Right lung (tissue), 2 donors: ENCODE measurements at regions not wholly inside any gene's neighbourhood (a gene's known extent, or its start where the extent isn't known, plus 50 kb on each side); places are given as distances from the start of the nearest gene placed in this dataset.
"Not testable (repeated sequence)": the region's sequence is repeated elsewhere in the genome, so short reads cannot be mapped to it uniquely, and the experiment has no call there.

Experiments
- DNase-seq, 2 donors: peaks; one replicate each; pipeline ENCODE4 v3.0.0-alpha.2; 2013

DNA sequence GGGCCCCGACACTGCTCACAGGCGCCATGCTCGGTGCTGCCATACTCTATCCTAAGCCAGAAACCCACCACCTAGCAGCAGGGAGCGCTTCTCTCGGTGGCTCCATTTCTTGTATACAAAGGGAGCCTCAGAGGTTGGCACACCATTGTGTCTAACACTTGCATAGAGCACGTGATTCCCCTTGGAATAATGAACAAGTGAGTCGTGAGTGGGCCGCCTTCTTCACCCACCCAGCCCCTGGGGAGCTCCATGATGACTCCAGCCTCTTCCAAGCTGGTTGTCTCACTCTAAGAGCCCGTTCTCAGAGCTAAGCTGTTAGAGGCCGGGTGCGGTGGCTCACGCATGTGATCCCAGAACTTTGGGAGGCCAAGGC is 82.3 kb upstream of the ZNF469 start:
- DNase-seq = no peak

DNA sequence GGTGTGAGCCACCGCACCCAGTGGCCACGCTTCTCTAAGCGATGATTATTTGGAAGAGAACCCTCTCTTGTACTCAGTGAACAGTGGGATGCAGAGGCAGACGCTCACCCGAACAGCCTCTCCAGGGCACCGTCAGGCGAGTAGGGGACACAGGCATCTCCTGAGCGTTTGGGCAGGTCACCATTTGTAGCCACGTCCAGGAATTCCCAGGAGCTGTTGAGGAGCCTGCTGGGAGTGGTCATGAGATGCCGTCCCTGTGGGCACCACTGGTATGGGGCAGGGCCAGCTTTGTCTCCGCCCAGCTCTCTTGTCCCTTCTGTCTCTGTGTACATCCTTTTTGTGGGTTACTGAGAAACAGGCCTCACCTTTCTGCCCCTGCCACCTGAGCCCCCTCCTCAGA is 81.3 kb upstream of the ZNF469 start:
- DNase-seq = no peak

DNA sequence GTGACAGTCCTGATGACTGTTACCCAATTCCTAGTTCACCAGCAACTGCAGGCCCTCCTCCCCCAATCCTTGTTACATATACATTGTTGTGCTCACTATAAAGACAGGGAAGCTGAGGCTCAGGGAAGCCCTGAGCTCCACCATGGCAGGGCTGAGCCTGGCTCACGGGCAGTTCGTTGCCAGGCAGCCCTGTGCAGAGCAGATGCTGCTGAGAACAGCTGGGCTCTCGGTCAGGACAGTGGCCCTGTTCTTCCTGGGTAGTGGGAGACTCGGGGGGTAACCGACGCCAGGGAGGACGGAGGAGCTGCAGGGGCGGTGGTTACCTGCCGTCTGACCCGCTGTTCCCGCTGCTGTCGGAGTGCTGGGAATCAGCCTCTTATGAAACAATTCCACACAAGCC is 80.9 kb upstream of the ZNF469 start:
- no peak for DNase-seq

DNA sequence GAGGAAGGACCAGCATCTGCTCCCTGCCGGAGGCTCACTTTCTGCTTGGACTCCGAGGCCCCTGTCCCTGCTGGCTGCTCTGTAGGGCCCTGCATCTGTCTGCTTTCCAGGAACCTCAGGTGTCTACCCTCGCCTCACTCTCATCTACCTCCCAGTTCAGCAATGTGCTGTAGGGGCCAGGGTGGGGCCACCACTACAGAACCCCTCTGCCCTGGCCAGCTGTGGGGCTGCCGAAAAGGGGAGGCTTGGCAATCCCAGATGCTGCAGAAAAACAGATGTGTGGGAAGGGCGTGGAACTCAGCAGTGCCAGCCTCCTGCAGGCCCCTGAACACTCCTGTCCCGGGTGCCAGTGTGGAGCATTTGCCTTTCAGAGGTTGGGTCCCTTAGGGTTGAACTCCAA is 80.1 kb upstream of the ZNF469 start:
- DNase-seq = no peak

DNA sequence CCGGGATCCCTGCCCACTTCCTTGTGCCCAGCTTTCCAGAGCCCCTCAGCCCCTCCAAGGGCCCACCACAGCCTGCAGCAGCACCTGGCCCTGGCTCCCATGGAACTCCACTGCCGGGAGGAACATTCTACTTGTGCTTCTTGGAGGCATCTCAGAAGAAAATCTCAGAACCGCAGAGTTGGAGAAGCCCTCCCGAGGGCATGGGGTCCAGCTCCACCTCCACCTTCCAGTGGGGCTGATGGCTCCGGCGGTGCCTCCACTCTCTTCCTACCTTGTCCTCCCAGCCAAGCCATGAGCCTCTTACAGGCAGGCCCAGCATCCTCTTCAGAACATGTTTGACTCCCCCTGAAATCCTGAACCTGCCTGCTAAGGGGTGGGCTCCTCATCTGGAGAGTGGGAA is 79.4 kb upstream of the ZNF469 start:
- no peak for DNase-seq

DNA sequence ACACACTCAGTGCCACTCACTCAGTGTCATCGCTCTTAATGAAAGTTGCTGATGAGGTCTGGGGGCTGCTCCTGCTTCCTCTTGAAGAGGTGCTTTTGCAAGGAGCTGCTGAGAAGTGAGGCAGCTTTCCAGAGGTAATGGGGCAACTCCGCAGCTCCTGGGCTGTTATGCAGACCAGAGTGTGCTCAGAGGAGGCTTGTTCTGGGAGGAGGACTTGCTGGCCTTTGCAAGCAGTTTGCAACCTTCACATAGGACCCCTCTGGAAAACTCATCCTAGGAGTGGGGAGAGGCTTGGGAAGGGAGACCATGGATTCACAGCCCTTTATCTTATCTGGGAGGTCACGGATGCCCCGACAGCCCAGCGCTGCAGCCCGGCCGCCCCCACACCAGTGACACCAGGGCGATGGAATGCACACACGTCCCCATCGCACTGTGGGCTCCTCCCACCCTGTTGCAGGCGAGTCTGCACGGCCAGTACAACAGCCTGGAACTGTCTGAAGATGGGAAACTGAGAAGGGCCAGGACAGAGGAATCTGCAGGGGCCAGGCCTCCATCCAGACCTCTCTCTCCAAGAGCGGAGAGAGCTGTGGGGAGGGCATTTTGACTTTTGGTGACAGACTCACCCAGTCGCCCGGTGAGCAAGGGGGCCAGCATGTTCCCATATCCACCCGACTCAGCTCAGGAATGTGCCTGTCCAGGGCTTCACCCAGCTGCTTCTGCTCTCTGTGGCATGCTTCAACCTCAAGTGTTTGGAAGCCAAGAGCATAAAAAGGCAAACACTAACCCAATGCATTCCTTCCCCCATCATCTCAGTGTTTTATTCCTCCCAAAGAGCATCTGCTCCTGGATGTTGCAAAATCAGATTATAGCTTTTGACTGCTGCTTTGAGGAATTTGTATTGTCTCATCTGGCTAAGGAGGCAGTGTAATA is 78.6 kb upstream of the ZNF469 start:
- no peak for DNase-seq

DNA sequence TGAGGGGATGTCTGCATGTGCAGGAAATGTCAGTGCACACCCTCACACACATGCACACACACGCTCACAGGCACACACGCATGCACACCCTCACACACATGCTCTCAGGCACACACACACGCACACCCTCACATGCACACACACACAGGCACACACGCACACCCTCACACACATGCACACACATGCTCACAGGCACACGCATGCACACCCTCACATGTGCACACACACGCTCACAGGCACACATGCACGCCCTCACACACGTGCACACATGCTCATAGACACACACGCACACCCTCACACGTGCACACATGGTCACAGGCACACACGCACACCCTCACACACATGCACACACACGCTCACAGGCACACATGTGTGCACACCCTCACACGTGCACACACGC is 77.6 kb upstream of the ZNF469 start:
- no peak for DNase-seq

DNA sequence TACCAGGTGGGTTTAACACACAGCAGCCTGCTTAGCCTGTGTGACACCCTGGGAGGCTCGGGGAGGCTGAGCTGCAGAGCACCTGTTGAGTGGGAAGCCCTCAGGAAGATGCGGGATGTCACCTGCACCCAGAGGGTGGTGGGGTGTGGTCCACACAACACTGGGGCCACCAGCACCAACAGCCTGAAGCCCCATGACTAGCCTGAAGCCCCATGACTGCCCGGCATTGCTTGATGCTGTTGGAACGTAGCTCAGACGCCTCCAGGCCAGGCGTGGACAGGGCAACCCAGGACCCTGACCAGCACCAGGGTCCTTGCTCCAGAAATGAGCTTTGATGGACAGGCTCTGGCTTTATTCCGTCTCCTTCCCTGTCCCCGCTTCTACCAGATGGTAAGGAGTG is 76.3 kb upstream of the ZNF469 start:
- no peak for DNase-seq

DNA sequence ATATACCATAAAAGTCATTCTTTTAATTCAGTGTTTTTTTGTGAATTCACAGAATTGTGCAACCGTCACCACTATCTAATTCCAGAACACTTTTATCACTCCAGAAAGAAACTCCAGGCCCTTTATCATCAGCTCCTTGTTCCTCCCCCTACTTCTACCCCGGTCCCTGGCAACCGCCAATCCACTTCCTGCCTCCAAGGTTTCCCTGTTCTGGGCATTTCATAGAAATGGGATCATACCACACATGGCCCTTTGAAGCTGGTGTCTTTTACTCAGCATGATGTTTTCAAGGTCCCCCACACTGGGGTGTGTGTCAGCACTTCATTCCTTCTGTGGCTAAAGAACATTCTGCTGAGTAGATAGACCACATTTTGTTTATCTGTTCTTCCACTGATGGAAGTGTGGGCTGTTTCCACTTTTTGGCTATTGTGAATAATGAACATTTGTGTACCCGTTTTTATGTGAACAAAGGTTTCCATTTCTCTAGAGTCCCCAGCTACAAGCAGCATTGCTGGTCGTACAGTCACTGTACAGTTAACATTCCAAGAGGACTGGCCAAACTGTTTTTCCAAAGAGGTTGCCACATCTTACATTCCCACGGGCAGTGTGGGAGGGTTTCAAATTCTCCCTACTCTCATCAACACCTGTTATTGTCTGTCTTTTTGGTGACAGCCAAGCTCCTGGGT is 75.8 kb upstream of the ZNF469 start:
- no peak for DNase-seq

DNA sequence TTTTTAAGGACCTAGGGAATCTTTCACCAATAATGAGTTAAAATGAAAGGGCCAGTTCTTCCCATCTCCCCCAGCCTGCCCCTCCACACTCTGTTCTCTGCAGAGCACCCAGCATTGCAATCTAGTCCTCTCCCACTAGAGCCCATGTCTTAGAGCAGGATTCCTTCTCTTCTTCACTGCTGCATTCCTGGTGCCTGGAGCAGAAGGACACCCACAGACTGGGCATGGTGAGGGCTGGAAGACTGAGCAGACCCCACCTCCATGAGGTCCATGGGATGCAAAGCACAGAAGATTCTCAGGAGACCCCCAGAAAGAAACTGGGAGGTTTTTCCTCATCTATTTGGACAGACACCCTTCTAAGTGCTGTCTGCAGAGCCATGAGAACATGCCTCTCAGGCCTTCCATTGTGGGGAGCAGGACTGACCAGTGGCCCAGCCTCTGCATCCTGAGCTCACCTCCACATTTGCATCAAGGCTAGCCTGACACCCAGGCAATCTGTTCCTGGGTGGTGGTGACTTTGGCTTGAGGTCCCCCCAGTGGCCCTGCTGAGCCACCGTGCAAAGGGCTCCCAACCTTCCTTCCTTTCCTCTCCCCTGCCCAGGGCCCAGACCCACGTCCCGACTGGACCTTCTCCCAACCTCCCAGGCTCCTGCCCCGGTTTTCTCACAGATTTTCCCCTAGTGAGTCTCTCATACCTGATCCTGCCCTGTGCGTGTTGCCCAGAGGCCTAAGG is 74.2 kb upstream of the ZNF469 start:
- DNase-seq = no peak

DNA sequence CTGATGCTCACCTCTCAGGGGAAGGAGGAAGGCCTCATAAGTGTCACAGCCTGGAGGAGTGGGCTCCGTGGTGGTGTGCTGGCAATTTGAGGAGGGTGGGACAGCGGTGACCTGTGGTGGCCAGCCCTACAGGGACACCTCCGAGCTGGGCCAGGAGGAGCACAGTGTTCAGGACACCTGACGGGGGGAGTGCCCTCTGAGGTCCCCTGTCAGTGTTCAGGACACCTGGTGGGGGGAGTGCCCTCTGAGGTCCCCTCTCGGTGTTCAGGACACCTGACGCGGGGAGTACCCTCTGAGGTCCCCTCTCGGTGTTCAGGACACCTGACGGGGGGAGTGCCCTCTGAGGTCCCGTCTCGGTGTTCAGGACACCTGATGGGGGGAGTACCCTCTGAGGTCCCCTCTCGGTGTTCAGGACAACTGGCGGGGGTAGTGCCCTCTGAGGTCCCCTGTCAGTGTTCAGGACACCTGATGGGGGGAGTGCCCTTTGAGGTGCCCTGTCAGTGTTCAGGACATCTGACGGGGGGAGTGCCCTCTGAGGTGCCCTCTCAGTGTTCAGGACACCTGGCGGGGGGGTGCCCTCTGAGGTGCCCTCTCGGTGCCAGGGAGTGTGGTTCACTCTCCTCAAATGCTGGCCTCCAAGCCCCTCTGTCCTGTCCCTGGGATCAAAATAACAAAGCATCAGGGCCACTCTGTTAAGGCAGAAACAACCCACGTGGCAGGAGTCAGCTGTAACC is 73.4 kb upstream of the ZNF469 start:
- DNase-seq = no peak

DNA sequence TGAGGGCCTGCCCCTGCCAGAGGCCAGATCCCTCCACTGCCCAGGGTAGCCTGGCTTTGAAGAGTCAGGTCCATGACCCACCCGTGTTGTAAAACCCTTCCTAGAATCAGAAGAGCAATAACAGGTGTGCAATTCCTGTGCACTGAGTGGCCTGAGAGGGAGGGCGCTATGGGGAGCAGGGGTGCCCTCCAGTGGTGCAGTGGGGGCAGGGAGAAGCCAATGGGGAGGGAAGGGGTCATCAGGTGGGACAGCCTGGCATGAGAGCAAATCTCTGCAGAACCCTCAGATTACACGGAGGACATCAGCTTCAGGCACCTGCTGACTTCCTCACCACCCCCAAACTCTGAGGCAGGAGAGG is 72.9 kb upstream of the ZNF469 start:
- DNase-seq = no peak

DNA sequence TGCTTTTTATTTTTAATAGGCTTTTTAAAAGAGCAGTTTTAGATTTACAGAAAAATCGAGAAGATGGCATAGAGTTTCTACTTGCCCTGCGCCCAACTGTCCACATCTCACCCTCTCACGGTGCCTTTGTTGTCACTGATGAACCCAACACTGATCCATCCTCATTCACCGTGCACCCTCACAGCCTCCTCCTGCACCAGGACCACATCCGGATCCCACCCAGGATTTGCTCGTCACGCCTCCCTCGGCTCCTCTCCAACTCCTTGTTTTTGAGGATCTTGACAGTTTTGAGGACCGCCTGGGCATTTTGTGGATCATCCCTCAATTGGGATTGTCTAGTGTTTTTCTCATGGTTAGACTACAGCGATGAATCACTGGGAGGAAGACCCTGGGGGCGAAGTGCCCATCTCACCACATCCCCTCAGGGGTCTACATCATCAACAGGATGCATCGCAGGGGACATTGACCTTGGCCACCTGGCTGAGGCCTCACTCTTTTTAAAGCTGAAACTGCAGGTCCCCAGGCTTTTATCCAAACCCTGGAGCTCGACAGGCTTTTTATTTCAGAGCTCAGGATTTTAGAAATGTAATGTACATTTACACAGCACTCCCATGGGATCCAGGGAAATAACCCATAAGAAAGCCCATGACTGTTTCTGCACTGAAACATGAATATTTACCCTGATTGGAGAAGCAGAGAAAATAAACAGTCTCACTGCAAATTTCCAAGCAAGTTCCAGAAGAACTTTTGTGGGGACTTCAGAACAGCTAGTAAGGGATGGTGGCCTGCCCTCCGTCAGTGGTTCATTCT is 71.8 kb upstream of the ZNF469 start:
- DNase-seq = no peak

DNA sequence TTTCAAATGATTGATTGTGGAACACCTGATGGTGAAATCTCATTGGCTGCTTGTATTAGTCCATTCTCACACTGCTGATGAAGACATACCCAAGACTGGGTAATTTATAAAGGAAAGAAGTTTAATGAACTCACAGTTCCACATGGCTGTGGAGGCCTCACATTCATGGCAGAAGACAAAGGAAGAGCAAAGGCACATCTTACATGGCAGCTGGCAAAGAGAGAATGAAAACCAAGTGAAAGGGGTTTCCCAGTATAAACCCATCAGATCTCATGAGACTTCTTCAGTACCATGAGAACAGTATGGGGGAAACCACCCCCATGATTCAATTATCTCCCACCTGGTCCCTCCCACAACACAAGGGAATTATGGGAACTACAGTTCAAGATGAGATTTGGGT is 70.9 kb upstream of the ZNF469 start:
- DNase-seq = not testable (repeated sequence)

DNA sequence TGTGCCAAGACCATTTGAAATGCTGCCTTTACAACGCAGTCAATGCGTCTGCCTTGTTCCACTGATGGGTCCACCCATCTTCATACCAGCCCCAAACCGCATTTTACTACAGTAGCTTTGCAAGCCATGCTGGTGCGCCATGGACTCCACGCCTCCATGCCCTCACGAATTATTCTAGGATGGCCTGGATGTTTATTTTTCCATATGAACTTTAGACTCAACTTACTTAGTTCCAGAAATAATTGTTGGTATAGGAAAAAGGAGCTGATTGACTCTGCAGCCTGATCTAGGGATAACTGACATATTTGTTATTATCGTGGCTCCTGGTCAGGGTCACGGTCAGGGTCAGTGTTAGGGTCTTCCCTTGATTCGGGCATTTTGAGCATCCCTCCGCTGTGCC is 70.0 kb upstream of the ZNF469 start:
- no peak for DNase-seq

DNA sequence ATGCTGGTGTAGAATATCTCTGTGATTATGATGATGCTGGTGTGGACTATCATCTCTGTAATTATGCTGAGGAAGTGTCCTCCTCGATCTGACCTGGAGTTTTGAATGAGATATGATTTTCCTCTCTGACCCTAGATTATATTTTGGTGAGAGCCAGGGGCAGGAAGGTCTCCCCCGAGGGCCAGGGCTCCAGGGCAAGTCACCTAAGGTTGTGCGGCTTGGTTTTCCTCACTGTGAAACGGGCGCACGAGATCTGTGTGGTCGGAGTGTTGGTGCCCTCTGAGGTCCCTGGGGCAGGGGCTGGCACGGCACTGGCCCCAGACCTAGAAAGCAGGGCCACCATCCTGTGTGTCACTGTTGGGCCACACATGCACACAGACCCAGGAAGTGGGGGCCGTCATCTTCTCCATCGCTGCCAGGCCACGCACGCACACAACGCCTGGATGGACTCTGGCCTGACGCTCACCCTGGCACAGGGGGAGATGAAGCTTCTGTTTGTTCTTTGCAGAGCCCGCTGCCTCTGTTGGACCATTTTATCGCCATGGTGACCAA is 67.7 kb upstream of the ZNF469 start:
- DNase-seq = no peak

DNA sequence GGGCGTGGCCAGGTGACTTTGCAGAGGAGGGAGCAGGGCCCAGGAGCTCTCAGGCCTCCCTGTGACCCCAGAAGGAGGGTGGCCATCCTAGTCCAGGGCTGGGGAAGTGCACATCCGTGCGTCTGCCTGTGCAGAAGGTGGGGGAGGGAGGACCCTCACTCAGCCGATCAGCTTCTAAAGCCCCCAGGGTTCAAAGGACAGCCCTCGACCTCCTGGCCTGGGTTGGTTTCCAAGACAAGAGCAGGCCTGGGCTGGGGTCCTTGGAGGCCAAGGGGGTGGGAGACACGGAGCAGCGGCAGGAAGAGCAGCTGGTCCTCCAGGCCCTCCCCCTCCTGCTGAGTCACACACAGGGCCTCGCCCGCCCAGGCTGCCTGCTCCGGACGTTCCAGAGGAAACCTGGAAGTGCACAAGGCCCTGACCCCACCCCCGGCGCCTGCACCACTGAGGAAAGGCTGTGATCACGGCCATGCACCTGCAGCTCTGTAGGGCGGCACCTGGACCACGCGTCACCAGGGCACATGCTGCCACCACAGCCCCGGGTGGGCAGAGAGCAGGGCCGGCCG is 67.1 kb upstream of the ZNF469 start:
- no peak for DNase-seq

DNA sequence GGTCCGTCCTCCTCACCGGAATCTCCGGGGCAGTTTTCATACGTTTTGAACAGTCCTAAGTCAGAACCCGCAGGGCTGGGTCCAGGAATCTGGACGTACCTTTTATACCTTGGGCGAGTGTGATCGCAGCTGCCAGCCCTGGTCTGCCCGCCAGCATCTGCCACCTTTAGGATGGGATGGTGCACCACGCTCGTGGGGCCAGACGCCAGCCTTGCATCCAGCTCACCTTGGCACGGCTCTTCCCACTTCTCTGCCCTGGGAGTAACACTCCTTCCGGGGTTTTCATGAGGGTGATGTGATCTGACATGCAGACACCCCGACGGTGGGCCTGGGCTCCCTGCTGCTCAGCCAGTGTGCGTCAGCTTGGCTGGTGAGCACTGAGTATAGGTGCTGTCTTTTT is 66.6 kb upstream of the ZNF469 start:
- no peak for DNase-seq

DNA sequence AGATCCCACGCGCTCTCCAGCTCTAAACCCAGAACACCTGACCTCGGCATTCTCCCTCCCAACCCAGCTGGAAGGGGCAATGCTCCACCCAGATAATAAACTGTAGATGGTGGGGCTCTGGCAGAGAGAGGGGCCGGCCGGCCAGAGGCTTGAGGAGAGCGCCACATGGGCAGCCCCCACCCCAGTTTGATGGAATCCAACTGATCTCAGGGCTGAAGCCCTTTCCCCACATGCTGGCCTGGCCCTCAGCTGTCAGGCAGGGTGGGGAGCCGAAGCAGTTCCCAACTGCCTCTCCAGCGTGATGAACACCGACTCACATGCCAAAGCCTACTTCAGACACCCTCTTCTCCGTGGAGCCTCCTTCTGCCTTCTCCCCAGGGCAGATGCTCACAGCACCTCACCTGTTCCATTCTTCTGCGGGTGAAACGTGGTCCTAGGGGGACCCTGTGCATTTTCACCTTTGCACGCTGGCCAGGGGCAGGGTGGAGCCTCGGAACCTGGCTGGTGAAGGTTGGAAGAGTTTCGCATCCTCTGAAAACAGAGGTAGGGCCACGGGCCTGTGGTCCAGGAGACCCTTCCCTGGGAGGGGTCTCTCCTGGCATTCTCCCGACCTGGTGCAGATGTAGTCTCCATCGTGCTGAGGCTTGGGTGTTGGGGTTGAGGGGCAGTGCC is 65.7 kb upstream of the ZNF469 start:
- no peak for DNase-seq

DNA sequence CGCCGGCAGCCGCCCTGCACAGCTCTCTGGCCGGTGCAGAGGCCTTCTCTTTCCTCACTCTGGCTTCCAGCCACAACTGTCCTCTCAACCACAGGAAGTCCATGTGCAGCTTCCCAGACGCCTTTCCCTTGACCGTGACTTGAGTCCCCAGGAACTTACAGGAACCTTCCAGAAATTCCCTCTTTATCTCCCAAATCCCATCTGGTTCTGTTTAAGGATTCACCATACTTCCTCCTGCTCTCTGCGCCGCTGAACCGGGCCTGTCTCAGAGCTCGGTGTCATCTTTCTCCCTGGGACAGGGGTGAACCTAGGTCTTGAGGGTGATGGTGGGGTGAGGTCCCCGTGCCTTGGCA is 65.2 kb upstream of the ZNF469 start:
- DNase-seq = no peak
